SU-DHL-6 (cell line): ENCODE measurements at regions not wholly inside any gene's neighbourhood (a gene's known extent, or its start where the extent isn't known, plus 50 kb on each side); places are given as distances from the start of the nearest gene placed in this dataset.

Experiments used
- H2AFZ ChIP-seq: fragments of 200-600 bp; sonication (generic); 2 replicates; pipeline ENCODE4 v1.6.1; 2014; ENCODE audit warnings: low read depth, mild to moderate bottlenecking, moderate library complexity, mixed read lengths, antibody characterized with exemption, low read length; ENCODE audit not compliant: severe bottlenecking
- H3F3A ChIP-seq: fragments of 200-600 bp; shearing (Covaris generic); 2 replicates; pipeline ENCODE4 v1.6.0; 2016; ENCODE audit warnings: antibody characterized with exemption, mild to moderate bottlenecking; ENCODE audit not compliant: insufficient read depth
- H3K27ac ChIP-seq: fragments of 200-600 bp; sonication (generic); 2 replicates; pipeline ENCODE4 v1.5.1; 2016; ENCODE audit warnings: low read depth, mild to moderate bottlenecking, low read length, moderate library complexity, mixed read lengths
- H3K27me3 ChIP-seq: fragments of 200-600 bp; sonication (generic), shearing (Covaris generic); 2 replicates; pipeline ENCODE4 v1.6.0; 2014; ENCODE audit warnings: mild to moderate bottlenecking, low read length
- H3K36me3 ChIP-seq: fragments of 200-600 bp; sonication (generic); 2 replicates; pipeline ENCODE4 v1.6.1; 2014; ENCODE audit warnings: mild to moderate bottlenecking, low read length, mixed read lengths
- H3K4me2 ChIP-seq: fragments of 300-600, 200-600 bp; shearing (Covaris generic), sonication (generic); 2 replicates; pipeline ENCODE4 v1.6.0; 2014; ENCODE audit warnings: low read length, low read depth, mild to moderate bottlenecking; ENCODE audit not compliant: poor library complexity, severe bottlenecking
- H3K4me3 ChIP-seq: fragments of 200-600 bp; sonication (generic); 2 replicates; pipeline ENCODE4 v1.5.1; 2014; ENCODE audit warnings: antibody characterized with exemption, low read length, mild to moderate bottlenecking, mixed read lengths; ENCODE audit not compliant: insufficient read depth, poor library complexity, severe bottlenecking
- H3K79me2 ChIP-seq: fragments of 200-600 bp; sonication (generic); 2 replicates; pipeline ENCODE4 v1.6.1; 2014; ENCODE audit warnings: mild to moderate bottlenecking, low read length, moderate library complexity; ENCODE audit not compliant: insufficient read depth
- H3K9ac ChIP-seq: fragments of 200-600 bp; sonication (generic); 2 replicates; pipeline ENCODE4 v1.7.0; 2014; ENCODE audit warnings: mild to moderate bottlenecking, low read length
- H3K9me2 ChIP-seq: fragments of 200-600 bp; sonication (generic); replicated peaks from 2 replicates; pipeline ENCODE4 v1.6.1; 2014; ENCODE audit warnings: low read length; ENCODE audit not compliant: insufficient read depth
- H3K9me3 ChIP-seq: fragments of 200-600 bp; sonication (generic); 2 replicates; pipeline ENCODE4 v1.6.1; 2014; ENCODE audit warnings: low read length, mixed read lengths; ENCODE audit not compliant: insufficient read depth
- H4K20me1 ChIP-seq: fragments of 200-600 bp; sonication (generic); 2 replicates; pipeline ENCODE4 v1.6.1; 2014; ENCODE audit warnings: low read depth, mild to moderate bottlenecking, antibody characterized with exemption, low read length, moderate library complexity, mixed read lengths
- CTCF ChIP-seq: fragments of 200-600 bp; sonication (generic); IDR thresholded peaks from one replicate; pipeline ENCODE4 v1.5.1; 2017; ENCODE audit warnings: antibody characterized with exemption, mild to moderate bottlenecking, low read length, moderate library complexity; ENCODE audit not compliant: insufficient read depth, poor library complexity, severe bottlenecking
- EZH2phosphoT487 ChIP-seq: fragments of 200-600 bp; sonication (generic), shearing (Covaris generic); conservative IDR thresholded peaks from 2 replicates; pipeline ENCODE4 v1.6.1; 2018; ENCODE audit warnings: mild to moderate bottlenecking, antibody characterized with exemption, low read length, moderate library complexity, mixed read lengths

GRCh38 chr4:89558147-89558546 is 250.5 kb upstream of the GPRIN3 start:
- Histone ChIP-seq H3K27me3 (no peaks in the 10 kb centered on the region), H3K4me3 (no peak overlapping the region), H2AFZ (no peak overlapping the region), H4K20me1 (no peaks in the 10 kb centered on the region), H3K36me3 (no peaks in the 10 kb centered on the region), H3K9me2 (no peaks in the 10 kb centered on the region), H3F3A (no peaks in the 10 kb centered on the region), H3K79me2 (no peaks in the 10 kb centered on the region), H3K9me3 (no peaks in the 10 kb centered on the region), H3K27ac (no peak overlapping the region), H3K9ac (no peak overlapping the region), H3K4me2 (no peak overlapping the region)
- TF ChIP-seq EZH2phosphoT487 (no peak), CTCF (no peak)

- Histone ChIP-seq H3K79me2 (no peaks in the 10 kb centered on the region), H2AFZ (no peak overlapping the region), H3K4me3 (no peak overlapping the region), H3K9me3 (no peaks in the 10 kb centered on the region), H3F3A (no peaks in the 10 kb centered on the region), H3K4me2 (no peak overlapping the region), H4K20me1 (no peaks in the 10 kb centered on the region), H3K27ac (no peak overlapping the region), H3K9me2 (no peaks in the 10 kb centered on the region), H3K27me3 (no peaks in the 10 kb centered on the region), H3K36me3 (no peaks in the 10 kb centered on the region), H3K9ac (no peak overlapping the region)
- TF ChIP-seq EZH2phosphoT487 (no peak), CTCF (no peak)
Observed at GRCh38 chr4:89556601-89557305, 249.2 kb upstream of the GPRIN3 start.

GRCh38 chr4:89551191-89551590 is 243.6 kb upstream of the GPRIN3 start:
- H3K79me2 ChIP-seq, result no peaks in the 10 kb centered on the region
- H3K27ac ChIP-seq, result no peak overlapping the region
- no peak overlapping the region for H3K4me2 ChIP-seq
- no peaks in the 10 kb centered on the region for H3K9me2 ChIP-seq
- H3K4me3 ChIP-seq, result no peak overlapping the region
- no peaks in the 10 kb centered on the region for H3K36me3 ChIP-seq
- H3K9me3 ChIP-seq, result no peaks in the 10 kb centered on the region
- H3F3A ChIP-seq, result no peaks in the 10 kb centered on the region
- no peaks in the 10 kb centered on the region for H3K27me3 ChIP-seq
- no peak overlapping the region for H2AFZ ChIP-seq
- TF ChIP-seq EZH2phosphoT487 (no peak), CTCF (no peak)
- no peaks in the 10 kb centered on the region for H4K20me1 ChIP-seq
- no peak overlapping the region for H3K9ac ChIP-seq
